GM20000 (cell line): ENCODE measurements at regions not wholly inside any gene's neighbourhood (a gene's known extent, or its start where the extent isn't known, plus 50 kb on each side); places are given as distances from the start of the nearest gene placed in this dataset.

ENCODE experiments used
- DNase-seq: peaks from one replicate; pipeline ENCODE4 v3.0.0; 2012; ENCODE audit warnings: low spot score
- TF ChIP-seq, protein P1 (sequence below): IDR thresholded peaks from 2 replicates; pipeline ENCODE4 v1.5.1; 2012; ENCODE audit warnings: mild to moderate bottlenecking, control low read depth; ENCODE audit errors: extremely low read depth, missing control alignments

DNA sequence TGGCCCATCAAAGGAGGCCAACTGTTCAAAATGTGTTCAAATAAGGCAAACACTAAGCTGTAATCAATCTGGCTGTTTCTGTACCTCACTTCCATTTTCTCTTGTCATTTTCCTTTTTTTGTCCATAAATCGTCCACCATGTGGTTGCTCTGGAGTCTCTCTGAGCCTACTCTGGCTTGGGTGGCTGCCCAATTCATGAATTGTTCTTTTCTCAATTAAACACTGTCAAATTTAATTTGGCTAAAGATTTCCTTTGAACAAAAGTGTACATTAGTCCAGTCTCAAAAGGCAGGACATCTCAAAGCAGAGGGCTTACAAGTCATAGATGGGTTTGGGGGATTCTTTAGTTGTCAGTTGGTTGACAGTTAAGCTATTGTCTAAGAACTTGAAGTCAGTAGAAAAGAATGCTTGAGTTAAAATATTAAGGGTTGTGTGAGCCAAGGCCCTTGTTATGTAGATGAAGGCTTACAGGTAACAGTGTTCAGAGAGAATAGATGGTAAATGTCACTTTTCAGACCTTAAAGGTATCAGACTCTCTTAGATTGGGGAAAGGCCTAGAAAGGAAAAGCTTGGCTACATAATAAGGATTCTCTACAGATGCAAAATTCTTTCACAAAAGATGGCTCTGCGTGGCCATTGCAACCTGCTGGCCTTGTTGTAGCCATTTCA, 831.2 kb upstream of the CDH2 start:
- TF ChIP-seq, protein P1, sequence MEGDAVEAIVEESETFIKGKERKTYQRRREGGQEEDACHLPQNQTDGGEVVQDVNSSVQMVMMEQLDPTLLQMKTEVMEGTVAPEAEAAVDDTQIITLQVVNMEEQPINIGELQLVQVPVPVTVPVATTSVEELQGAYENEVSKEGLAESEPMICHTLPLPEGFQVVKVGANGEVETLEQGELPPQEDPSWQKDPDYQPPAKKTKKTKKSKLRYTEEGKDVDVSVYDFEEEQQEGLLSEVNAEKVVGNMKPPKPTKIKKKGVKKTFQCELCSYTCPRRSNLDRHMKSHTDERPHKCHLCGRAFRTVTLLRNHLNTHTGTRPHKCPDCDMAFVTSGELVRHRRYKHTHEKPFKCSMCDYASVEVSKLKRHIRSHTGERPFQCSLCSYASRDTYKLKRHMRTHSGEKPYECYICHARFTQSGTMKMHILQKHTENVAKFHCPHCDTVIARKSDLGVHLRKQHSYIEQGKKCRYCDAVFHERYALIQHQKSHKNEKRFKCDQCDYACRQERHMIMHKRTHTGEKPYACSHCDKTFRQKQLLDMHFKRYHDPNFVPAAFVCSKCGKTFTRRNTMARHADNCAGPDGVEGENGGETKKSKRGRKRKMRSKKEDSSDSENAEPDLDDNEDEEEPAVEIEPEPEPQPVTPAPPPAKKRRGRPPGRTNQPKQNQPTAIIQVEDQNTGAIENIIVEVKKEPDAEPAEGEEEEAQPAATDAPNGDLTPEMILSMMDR = no peak
- no peak for DNase-seq

DNA sequence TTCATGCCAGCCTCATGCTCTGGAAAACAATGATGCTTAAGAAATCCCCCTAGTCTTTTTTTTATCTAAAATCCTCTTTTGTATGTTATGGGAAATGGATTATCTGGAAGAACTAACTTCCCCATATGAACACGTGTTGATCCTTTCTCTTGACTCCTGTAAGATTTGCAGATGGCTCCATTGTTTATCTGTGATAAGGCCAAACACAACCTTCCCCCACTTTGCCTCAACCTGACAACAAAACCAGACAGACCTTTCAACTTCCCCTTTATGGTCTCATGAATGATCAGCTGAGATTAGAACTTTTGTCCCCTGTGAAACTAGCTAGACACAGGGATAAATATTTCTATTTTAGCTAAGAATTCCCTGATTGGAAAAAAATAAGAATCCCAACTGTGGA, 828.0 kb upstream of the CDH2 start:
- TF ChIP-seq, protein P1 = no peak
- no peak for DNase-seq

DNA sequence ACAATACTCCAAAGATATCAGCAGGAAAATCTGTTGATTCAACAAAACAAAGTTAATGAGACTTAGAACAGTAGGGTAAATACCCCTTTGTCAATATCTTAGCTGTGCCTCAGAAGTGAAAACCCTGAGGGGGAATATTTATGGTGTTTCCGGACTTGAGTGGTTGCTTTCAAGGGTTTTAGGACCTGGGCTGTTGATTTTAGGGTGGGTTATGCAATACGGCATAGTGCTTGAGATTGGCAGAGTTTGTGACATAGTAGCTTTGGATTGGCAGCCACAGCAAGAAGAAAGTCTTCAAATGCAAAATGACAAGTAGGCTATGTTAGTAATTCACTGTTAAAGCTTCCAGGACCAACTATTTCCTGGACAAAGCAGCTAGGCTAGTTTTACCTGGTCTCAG, 826.3 kb upstream of the CDH2 start:
- DNase-seq = no peak

DNA sequence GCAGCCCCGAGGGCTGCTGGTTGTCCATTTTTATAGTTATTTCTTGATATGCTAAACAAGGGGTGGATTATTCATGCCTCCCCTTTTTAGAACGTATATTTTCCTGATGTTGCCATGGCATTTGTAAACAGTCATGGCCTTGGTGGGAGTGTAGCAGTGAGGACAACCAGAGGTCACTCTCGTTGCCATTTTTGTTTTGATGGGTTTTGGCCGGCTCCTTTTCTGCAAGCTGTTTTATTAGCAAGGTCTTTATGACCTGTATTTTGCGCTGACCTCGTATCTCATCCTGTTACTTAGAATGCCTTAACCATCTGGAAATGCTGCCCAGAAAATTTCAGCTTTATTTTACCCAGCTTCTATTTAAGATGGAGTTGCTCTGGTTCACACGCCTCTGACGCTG, 825.8 kb upstream of the CDH2 start:
- TF ChIP-seq, protein P1 = no peak
- DNase-seq = no peak

More for the DNA sequence above, 826.3 kb upstream of the CDH2 start:
- TF ChIP-seq, protein P1 = no peak

DNA sequence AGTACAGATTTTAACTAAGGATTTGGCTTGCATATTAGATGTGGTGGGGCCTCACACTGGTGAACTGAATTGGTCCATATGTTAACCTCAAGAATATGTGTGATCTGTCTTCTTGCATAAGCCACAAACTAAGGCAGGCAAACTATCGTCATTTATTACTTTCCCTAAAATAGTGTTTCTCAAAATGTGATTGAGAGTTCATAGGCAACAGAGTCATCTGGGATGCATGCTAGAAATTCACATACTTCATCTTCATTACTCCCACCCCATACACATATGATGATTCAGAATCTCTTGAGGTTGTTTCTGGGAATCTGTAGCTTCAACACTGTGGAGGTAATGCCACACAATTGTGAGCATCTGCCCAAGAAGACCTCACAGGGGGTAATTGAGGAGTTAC, 822.8 kb upstream of the CDH2 start:
- TF ChIP-seq, protein P1 = no peak
- DNase-seq = no peak

DNA sequence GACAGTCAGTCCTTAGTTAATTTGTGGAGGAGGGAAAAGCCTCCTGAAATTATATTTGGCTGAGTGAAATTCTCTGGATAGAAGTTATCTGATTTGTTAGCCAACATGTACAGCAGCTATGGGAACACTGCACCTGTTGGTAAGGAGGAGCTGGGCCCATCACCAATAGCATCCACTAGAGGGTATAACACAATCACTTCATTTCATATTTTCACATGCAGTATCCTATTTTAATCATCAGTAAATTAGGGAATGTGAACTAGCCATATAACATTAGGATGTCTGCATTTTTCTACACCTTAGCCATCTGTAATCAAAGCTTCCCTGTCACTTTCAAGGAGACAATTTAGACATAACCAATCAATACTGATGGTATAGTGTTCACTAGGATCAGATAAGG, 818.4 kb upstream of the CDH2 start:
- TF ChIP-seq, protein P1 = no peak
- no peak for DNase-seq

DNA sequence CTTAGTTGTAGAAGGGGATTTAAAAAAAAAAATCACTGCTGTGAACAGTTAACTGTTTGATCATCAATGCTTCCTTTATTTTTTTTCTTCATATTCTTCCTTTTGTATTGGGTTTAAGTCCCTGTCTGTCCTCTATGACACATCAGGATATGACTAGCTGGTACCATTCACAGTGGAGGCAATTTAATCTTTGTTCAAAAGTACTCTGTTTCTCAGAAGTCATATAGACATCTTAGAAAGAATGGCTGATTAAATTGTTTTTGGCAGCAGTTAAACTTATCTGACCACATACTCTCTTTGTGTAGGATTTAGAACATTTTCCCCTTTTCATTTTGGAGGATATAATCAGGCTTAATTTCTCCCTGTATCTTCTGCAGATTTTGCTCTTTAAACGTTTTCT, 807.8 kb upstream of the CDH2 start:
- TF ChIP-seq, protein P1 = no peak
- no peak for DNase-seq
